ENCODE measurements at regions not wholly inside any gene's neighbourhood (a gene's known extent, or its start where the extent isn't known, plus 50 kb on each side); places are given as distances from the start of the nearest gene placed in this dataset.

- no peak for TF ChIP-seq CTCF (IDR thresholded peaks at IDR 0.05)
- no peak for TF ChIP-seq POLR2A (IDR thresholded peaks at IDR 0.05)
Measured at GRCh38 chr7:125030756-125031387, 101.2 kb upstream of the POT1 start.

All from adrenal gland (tissue), 5 donors.